Hepatocyte (in vitro differentiated cells): ENCODE measurements at regions not wholly inside any gene's neighbourhood (a gene's known extent, or its start where the extent isn't known, plus 50 kb on each side); places are given as distances from the start of the nearest gene placed in this dataset.

Source experiments
- EZH2 ChIP-seq: fragments of 200-600 bp; sonication (generic); IDR thresholded peaks from 2 replicates; pipeline ENCODE4 v1.6.1; 2016; ENCODE audit warnings: antibody characterized with exemption, mild to moderate bottlenecking, borderline replicate concordance
- TF ChIP-seq, protein P1 (sequence below): fragments of 200-600 bp; sonication (generic); IDR thresholded peaks from 2 replicates; pipeline ENCODE4 v1.5.1; 2016; ENCODE audit warnings: antibody characterized with exemption, mild to moderate bottlenecking; ENCODE audit not compliant: poor library complexity

DNA sequence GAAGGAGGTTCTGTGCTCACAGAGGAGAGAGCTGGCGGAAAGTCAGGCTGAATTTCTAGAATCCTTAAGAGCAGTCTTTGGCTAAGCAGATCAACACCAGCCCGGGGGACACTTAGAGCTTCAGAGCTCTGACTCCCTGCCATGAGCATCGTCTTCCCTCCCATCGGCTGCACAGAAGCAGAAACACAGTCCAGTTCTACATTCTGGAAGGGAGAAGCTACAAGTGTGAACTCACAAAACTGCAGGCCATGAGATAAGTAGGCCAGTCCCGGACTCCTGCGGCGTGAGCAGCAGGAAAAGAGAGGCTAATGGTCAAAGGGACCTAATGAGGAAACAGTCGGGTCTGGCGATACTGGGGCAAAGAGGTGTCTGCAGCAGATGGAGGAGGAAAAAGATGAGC, 211.5 kb downstream of the DHX15 start:
- TF ChIP-seq, protein P1, sequence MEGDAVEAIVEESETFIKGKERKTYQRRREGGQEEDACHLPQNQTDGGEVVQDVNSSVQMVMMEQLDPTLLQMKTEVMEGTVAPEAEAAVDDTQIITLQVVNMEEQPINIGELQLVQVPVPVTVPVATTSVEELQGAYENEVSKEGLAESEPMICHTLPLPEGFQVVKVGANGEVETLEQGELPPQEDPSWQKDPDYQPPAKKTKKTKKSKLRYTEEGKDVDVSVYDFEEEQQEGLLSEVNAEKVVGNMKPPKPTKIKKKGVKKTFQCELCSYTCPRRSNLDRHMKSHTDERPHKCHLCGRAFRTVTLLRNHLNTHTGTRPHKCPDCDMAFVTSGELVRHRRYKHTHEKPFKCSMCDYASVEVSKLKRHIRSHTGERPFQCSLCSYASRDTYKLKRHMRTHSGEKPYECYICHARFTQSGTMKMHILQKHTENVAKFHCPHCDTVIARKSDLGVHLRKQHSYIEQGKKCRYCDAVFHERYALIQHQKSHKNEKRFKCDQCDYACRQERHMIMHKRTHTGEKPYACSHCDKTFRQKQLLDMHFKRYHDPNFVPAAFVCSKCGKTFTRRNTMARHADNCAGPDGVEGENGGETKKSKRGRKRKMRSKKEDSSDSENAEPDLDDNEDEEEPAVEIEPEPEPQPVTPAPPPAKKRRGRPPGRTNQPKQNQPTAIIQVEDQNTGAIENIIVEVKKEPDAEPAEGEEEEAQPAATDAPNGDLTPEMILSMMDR: no peak
- TF ChIP-seq EZH2: no peak
